HG03196 (cell line): ENCODE measurements at regions not wholly inside any gene's neighbourhood (a gene's known extent, or its start where the extent isn't known, plus 50 kb on each side); places are given as distances from the start of the nearest gene placed in this dataset.
"Not testable (repeated sequence)": the region's sequence is repeated elsewhere in the genome, so short reads cannot be mapped to it uniquely, and the experiment has no call there.

ENCODE experiments used
- ATAC-seq: cut with Tn5 transposase; IDR thresholded peaks from one replicate; pipeline ENCODE4 v1.9.1; 2021; ENCODE audit not compliant: unreplicated experiment

- ATAC-seq: no peak
Observed at GRCh38 chr14:84496677-84497076, 1033.3 kb upstream of the FLRT2 start.

- ATAC-seq: not testable (repeated sequence)
Observed at GRCh38 chr14:84512823-84513222, 1017.1 kb upstream of the FLRT2 start.

- no peak for ATAC-seq
Observed at GRCh38 chr14:84519836-84520235, 1010.1 kb upstream of the FLRT2 start.

GRCh38 chr14:84520711-84521338 is 1009.1 kb upstream of the FLRT2 start:
- ATAC-seq: no peak

- ATAC-seq: no peak
Observed at GRCh38 chr14:84523746-84524145, 1006.2 kb upstream of the FLRT2 start.

- ATAC-seq: no peak
Observed at GRCh38 chr14:84527706-84528105, 1002.2 kb upstream of the FLRT2 start.

- no peak for ATAC-seq
Observed at GRCh38 chr14:84532016-84532415, 997.9 kb upstream of the FLRT2 start.

GRCh38 chr14:84533181-84533725 is 996.7 kb upstream of the FLRT2 start:
- ATAC-seq: no peak

GRCh38 chr14:84533791-84534190 is 996.2 kb upstream of the FLRT2 start:
- ATAC-seq: no peak

- ATAC-seq: no peak
Observed at GRCh38 chr14:84535484-84535883, 994.5 kb upstream of the FLRT2 start.

GRCh38 chr14:84535976-84536375 is 994.0 kb upstream of the FLRT2 start:
- ATAC-seq: no peak

GRCh38 chr14:84541018-84541417 is 988.9 kb upstream of the FLRT2 start:
- ATAC-seq: no peak

- no peak for ATAC-seq
Observed at GRCh38 chr14:84543859-84544258, 986.1 kb upstream of the FLRT2 start.

- ATAC-seq: no peak
Observed at GRCh38 chr14:84544486-84545131, 985.3 kb upstream of the FLRT2 start.

GRCh38 chr14:84546236-84546635 is 983.7 kb upstream of the FLRT2 start:
- ATAC-seq: no peak

GRCh38 chr14:84554136-84554535 is 975.8 kb upstream of the FLRT2 start:
- ATAC-seq: no peak

GRCh38 chr14:84555493-84555892 is 974.5 kb upstream of the FLRT2 start:
- ATAC-seq: no peak

- no peak for ATAC-seq
Observed at GRCh38 chr14:84566109-84566508, 963.8 kb upstream of the FLRT2 start.

GRCh38 chr14:84575681-84576080 is 954.3 kb upstream of the FLRT2 start:
- ATAC-seq: no peak

GRCh38 chr14:84579292-84579691 is 950.7 kb upstream of the FLRT2 start:
- no peak for ATAC-seq

- ATAC-seq: no peak
Observed at GRCh38 chr14:84581041-84581440, 948.9 kb upstream of the FLRT2 start.

- no peak for ATAC-seq
Observed at GRCh38 chr14:84584511-84584910, 945.4 kb upstream of the FLRT2 start.
